D721Med (cell line): ENCODE measurements at regions not wholly inside any gene's neighbourhood (a gene's known extent, or its start where the extent isn't known, plus 50 kb on each side); places are given as distances from the start of the nearest gene placed in this dataset.

Experiments
- DNase-seq: peaks from one replicate; pipeline ENCODE4 v3.0.0; 2011; ENCODE audit warnings: low spot score; ENCODE audit not compliant: insufficient read length
- FAIRE-seq: peaks from 2 replicates; lab custom pipeline; 2011; peaks lifted over from hg19 to GRCh38; lab: Jason Lieb, UNC
- CTCF ChIP-seq: IDR thresholded peaks from 2 replicates; pipeline ENCODE4 v1.5.1; 2012; ENCODE audit warnings: mild to moderate bottlenecking, control low read depth; ENCODE audit not compliant: insufficient read depth; ENCODE audit errors: missing control alignments

DNA sequence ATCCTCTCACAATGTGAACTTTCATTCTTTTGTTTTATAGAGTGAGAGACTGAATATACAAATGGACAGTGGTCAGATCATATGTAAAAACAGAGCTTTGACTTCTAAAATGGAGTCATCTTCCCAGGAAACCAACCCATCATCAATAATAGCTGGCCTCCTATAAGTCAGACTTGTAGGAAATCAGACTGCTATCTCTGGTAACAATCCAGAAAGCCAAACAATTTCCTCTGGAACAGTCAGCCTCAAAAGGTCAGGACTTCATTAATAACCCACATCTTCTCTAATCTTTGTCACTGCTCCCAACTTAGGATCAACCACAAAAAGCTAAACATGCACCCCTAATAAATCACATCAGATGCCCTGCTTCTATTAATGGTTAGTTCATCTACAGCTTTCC, 227.9 kb upstream of the G2E3 start:
- no peak for TF ChIP-seq CTCF
- FAIRE-seq (no peak), DNase-seq (no peak)

GRCh38 chr14:30332374-30332773, 226.6 kb upstream of the G2E3 start:
- TF ChIP-seq CTCF = no peak
- no peak for FAIRE-seq
- DNase-seq = no peak

- no peak for DNase-seq
- no peak for TF ChIP-seq CTCF
- no peak for FAIRE-seq
These were observed 225.0 kb upstream of the G2E3 start for GRCh38 chr14:30333934-30334333.

DNA sequence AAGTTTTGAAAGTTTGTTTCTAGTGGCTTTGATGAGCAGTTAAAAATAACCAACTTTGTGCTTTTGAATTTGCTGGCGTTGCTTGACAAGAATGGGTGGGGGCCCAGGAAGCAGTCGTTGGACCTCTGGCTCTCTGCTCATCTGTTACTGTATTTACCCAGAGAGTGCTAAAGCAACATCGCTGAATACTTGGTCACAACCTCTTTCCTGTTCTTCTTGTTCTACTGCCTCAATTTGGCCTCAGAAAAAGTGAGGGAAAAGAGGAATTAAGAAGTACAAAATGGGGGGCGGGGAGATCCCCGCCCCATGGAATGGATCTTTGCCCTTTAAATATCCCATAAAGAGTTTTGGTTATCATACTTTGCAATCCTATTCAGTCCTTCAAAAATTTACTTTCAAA, 221.5 kb upstream of the G2E3 start:
- TF ChIP-seq CTCF = no peak
- DNase-seq (no peak), FAIRE-seq (no peak)

DNA sequence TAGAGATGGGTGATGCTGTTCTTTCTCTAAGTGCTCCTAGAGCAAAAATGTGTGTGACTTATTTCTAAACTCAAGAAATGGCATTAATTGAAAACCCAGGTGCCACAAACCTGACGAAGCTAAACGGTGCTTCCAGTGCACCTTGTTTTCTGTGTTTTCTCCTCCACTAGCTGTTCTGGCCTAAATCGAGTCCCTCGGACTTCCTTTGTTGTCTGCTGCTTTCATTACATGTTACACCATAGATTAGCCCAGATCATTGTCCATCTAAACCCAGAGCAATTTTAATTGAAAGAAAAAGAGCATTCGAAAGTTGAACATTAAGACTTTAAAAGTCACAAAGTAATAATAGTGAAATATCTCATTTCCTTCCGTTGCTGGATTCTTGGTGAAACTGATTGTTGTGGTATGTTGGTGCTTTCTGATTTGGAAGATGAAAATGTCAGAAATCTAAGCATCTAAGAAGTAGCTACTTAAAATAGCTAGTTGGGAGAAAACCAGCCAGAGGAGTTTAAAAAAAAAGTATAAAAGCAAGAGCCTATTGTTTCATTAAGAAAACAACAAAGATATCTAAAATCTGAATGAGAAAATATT, 219.6 kb upstream of the G2E3 start:
- no peak for DNase-seq
- no peak for FAIRE-seq
- no peak for TF ChIP-seq CTCF

GRCh38 chr14:30340495-30340894, 218.5 kb upstream of the G2E3 start:
- no peak for FAIRE-seq
- DNase-seq = no peak
- no peak for TF ChIP-seq CTCF

GRCh38 chr14:30345511-30345910, 213.4 kb upstream of the G2E3 start:
- DNase-seq (no peak), FAIRE-seq (no peak)
- TF ChIP-seq CTCF = no peak
